GM12801 (cell line): ENCODE measurements at regions not wholly inside any gene's neighbourhood (a gene's known extent, or its start where the extent isn't known, plus 50 kb on each side); places are given as distances from the start of the nearest gene placed in this dataset.

Experiments used
- CTCF ChIP-seq: IDR thresholded peaks from one replicate; pipeline ENCODE4 v1.5.1; 2011; ENCODE audit warnings: control low read depth; ENCODE audit not compliant: insufficient read length; ENCODE audit errors: extremely low read depth

GRCh38 chr13:53463106-53463505 lies 434.5 kb downstream of the OLFM4 start:
- TF ChIP-seq CTCF, result no peak

- TF ChIP-seq CTCF, result no peak
These were observed 438.0 kb downstream of the OLFM4 start for GRCh38 chr13:53466576-53466975.

- TF ChIP-seq CTCF, result no peak
These were observed 444.8 kb downstream of the OLFM4 start for GRCh38 chr13:53473397-53473796.

- no peak for TF ChIP-seq CTCF
These were observed 446.3 kb downstream of the OLFM4 start for GRCh38 chr13:53474878-53475277.

GRCh38 chr13:53490752-53491151 lies 462.1 kb downstream of the OLFM4 start:
- TF ChIP-seq CTCF, result no peak

- TF ChIP-seq CTCF, result no peak
These were observed 465.8 kb downstream of the OLFM4 start for GRCh38 chr13:53494406-53494805.

GRCh38 chr13:53499576-53500133 lies 471.0 kb downstream of the OLFM4 start:
- TF ChIP-seq CTCF, result no peak
